ENCODE measurements at regions not wholly inside any gene's neighbourhood (a gene's known extent, or its start where the extent isn't known, plus 50 kb on each side); places are given as distances from the start of the nearest gene placed in this dataset.
"Not testable (repeated sequence)": the region's sequence is repeated elsewhere in the genome, so short reads cannot be mapped to it uniquely, and the experiment has no call there.

DNA sequence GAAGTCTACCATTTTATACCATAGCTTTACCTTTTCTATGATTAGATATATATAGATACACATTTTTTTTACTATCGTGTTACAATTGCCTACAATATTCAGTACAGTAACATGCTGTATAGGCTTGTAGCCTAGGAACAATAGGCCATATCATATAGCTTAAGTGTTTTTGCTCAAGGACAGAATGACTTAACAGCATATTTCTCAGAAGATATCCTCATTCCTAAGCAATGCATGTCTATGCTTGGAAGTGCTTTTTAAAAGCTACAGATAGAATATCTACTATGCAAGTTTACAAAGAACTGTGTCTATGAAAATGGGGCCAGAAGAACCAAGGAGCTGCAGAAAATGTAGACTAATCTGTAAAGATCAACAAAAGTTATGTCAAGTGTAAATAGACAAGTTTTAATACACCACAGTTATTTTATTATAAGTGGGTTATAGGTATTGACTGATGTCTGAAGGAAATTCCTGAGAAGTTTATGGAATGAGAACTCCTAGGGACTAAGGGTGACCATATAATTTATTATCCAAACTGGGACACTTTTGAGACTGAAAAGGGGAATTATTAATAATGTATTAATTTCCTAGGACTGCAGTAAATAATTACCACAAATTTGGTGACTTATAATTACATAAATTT is 138.7 kb upstream of the TGFBR2 start:
- DNase-seq (ENCODE audit: low read depth, low spot score): no peak

DNA sequence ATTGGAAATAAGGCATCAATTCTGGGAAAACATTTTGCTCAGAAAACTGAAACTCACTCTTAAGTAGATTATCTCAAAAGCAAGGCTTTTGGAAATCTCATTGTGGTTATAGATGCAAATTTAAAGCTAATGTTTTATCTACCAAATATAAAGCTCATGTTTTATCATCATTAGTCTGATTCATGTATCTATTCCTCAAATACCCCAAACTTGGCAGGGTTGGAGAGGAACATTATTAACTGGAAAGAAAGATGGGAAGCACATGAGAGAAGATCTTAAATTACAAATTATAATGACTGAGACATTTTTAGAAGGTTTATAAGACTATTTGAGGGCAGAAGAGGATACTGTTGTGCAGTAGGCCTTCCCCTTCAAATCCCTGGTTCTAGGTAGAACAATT is 137.3 kb upstream of the TGFBR2 start:
- DNase-seq (ENCODE audit: low read depth, low spot score): no peak

DNA sequence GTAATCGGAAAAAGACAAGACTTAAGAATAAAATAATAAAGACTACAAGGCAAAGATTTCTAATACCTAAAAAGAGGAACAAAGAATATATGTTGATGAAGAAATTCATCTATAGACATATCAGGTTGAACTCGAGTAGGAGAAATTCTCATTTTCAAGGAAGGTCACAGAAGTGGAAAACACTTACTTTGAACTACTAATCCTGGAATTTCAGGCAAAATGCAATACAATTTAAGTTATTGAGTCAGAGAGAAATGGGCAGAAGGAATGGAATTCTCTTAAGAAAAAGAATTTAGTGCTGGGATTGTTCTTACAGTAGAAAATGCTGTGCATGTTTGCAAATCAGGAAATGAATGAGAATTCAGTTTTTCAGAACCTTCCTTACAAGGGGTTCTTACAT is 135.9 kb upstream of the TGFBR2 start:
- DNase-seq (ENCODE audit: low read depth, low spot score): no peak

DNA sequence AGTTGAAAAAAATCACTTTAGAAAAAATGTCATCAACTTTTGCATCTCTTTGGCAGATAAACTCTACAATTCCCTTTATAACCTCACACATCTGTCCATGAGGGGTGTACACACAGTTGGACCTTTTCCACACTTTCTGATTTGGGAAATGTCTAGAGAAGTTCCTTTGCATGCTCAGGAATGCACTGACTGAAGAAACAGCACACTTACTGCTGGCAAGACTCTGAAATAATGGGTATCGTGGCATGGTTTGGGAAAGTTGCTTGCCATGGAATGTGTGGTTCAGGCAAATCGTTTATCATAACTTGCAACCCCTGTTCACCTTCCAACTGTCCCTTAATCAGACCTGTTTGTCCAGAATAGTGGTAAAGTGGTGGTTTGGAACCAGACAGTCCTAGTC is 135.3 kb upstream of the TGFBR2 start:
- no peak for DNase-seq (ENCODE audit: low read depth, low spot score)

DNA sequence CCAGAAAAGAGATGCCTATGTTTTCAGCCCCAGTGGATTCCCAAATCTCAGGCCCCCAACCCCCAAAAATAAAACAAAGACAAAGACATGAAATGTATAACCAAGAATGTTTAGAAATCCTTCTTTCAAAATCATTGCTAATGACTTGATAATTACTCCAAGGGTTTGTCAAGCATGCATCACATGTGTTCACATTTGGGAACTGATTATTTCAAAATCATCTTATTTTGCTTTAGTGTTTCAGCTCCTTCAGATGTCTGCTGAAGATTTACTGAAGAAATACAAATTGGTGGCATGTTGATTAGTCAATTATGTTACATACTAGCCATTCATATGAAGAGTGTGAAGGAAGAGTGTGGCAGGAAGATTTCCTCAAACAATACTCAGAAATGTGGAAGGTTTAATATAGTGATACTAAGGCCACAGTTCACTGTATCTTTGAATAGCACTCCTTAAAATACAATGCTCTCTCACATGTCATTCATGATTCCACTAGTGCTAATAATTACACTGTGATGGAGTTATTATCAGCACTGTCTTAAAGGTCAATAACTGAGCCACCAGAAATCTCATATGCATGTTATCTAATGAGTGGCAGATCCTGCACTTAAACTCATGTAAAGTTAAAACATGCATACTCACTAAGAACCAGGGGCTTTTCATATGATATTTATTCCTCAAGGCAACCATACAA is 134.5 kb upstream of the TGFBR2 start:
- no peak for DNase-seq (ENCODE audit: low read depth, low spot score)

DNA sequence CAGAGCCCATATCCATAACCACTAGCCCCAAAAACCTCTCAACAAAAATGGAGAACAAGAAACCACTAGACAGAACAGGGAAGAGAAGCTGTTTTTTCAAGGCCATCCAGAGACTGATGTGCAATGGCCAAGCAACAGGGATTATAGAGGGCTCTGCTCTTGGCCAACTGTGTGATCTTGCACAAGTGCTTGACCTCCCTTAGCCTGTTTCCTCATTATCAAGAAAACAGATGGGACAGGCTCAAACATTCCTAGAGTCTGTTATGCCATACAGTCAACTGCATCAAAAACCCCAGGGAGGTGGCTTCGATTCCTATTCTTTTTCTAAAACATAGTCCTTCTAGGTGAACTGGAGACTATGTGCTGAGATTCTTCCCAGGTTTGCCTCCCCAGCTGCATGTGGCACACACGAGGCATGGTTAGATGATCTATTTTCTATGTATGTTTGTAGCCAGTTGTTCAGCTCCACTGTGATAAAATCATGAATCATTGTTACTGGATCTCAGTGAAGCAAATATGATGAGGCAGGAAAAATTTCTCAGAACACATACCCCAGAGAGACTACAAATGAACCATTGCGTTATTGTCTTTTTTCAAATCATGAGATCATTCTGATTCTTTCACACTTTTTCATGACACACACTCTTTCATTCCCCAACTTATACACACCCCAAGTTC is 132.9 kb upstream of the TGFBR2 start:
- DNase-seq (ENCODE audit: low read depth, low spot score): no peak

DNA sequence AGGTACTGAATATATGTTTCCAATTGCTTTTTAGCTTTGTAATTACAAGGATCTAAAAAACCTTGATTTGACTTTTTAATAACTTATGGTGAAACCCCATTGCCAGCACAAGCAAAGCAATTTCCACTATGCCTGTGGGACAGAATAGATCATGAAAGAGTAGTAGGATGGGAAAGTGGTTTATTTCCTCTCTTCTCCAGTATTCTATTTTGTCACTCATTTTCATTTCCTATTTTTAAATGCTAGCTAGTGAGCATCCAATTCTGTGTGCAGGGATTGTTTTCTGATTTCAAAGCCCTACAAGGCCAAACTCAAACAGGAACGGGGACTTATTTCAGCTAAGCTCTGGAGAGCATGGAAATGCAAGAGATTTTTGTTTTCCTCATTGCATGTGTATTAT is 132.0 kb upstream of the TGFBR2 start:
- DNase-seq (ENCODE audit: low read depth, low spot score): no peak

DNA sequence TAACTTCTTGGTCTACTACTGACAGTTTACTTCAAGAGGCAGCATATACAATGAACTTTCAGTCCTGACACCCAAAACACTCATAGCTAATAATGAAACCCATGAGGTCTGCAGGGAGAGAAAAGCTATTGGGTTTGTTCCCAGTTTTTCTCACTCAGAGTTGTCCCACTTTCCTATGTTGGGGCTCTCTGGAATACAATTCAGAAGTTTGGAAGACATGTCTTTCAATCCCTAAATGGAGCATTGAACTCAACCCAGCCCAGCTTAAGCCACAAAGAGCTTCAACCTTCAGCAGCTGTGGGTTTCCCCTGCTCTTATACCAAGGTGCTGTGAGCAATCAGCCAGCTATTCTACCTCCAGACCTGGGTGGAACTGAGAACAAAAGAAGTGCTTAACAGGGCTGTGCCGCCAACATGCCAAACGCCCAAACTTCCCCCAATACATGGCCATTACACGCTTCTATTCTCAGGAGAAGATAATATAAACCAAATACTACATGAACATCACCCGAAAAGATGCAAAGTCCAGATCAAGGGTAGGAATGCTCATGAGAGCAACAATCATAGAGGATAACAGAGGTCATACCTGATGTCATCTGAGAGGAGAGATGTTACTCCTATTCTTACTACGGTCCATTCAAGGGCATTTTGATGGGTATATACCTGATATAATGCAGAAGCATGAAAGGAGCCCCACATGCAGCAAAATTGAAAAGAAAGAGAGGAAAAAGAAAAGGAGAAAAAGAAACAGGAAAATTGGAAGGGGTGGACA is 131.2 kb upstream of the TGFBR2 start:
- no peak for DNase-seq (ENCODE audit: low read depth, low spot score)

DNA sequence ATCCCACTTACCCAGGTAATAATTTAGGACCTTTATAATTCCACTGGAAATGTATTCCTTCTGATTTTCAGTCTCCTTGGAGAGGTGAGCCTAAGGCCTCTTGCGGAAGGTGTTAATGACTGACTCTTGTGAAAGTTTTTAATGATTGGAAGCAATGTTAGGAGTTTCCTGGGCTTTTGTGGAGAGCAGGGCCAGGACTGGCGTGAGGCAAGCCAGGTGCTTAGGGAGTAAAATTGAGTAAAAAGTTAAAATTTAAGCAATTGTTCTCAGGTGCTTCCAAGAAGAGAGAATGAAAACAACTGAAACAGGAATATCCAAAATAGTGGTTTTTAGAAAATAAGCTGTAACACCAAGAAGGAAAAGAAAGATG is 130.6 kb upstream of the TGFBR2 start:
- DNase-seq (ENCODE audit: low read depth, low spot score): no peak

DNA sequence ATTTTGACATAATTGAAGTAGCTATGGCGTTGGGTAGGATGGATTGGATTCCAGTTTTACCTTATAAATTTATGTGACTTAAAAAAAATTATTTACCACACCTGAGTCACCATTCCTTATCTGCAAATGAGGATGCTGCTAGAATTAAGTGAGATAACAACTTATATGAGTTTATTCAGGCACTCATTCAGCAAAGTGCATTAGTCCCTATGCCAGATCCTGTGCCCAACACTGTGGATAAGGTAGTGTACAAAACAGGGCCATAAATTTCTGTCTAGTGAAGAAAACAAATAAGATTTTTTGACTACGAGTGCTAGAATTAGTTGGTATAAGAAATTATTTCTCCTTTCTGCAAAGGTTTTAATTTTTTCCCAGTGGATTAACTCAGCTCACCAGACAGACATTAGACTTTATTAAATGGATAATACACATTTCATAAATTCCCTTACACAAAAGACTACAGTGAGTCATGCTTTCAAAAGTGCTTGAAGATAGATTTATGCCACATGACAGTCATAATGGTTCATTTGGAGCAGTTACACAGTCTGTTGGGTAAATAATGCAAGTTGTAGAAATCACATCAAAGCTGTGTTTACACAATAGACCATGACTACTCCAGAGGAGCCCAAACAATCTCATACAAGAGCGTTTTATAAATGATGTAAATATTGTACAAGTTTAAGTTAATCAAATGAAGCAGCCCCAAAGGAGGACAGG is 129.9 kb upstream of the TGFBR2 start:
- DNase-seq (ENCODE audit: low read depth, low spot score): no peak

DNA sequence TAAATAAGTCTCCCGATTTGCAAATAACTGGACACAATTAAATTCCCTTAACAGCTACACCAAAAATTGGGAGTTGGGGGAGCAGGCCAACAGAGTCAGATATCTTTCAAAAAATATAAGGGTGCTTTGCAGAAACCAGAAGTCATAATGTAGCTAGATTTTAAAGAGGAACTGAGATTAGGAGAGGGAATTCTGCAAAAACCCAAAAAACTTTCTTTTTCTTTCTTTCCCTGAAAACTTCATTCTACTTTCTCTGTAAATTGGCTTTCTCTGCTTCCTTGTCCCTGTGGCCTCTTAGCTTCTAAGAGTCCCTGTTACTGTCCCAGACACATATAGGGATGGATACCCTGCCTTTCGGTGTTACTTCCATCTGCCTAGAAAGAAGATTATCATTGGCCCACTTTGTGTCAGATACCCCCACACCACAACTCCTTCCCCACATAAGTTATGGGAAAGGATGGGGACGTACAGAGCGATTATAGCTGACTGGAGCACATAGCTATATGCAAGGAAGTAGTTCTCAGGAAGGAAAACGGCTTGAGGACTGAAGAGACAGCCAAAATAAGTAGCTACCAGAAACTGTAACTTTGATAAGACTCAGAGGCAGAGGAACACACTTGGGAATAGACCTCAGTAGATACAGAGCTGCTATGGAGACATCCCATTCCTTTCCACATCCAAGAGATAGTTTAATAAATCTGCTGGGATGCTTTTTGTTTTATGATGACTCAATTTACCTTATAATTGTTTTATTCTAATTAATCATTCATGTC is 129.1 kb upstream of the TGFBR2 start:
- no peak for DNase-seq (ENCODE audit: low read depth, low spot score)

DNA sequence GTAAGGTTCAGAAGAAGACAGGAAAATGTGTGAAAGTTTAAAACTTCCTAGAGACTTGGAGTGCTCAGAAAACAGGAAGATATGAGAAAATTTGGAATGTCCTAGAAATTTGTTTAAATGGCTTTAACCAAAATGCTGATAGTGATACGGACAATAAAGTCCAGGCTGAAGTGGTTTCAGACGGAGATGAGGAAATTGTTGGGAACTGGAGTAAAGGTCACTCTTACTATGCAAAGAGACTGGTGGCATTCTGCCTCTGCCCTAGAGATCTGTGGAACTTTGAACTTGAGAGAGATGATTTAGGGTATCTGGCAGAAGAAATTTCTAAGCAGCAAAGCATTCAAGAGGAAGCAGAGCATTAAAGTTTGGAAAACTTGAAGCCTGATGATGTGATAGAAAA is 126.7 kb upstream of the TGFBR2 start:
- not testable (repeated sequence) for DNase-seq (ENCODE audit: low read depth, low spot score)

DNA sequence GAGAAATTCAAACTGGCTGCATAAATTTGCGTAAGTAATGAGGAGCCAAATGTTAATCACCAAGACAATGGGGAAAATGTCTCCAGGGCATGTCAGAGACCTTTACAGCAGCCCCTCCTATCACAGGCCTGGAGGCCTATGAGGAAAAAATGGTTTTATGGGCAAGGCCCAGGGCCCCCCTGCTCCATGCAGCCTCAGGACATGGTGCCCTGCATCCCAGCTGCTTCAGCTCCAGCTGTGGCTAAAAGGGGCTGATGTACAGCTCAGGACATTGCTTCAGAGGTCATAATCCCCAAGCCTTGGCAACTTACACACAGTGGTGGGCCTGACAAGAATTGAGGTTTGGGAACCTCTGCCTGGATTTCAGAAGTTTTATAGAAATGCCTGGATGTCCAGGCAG is 126.2 kb upstream of the TGFBR2 start:
- not testable (repeated sequence) for DNase-seq (ENCODE audit: low read depth, low spot score)

DNA sequence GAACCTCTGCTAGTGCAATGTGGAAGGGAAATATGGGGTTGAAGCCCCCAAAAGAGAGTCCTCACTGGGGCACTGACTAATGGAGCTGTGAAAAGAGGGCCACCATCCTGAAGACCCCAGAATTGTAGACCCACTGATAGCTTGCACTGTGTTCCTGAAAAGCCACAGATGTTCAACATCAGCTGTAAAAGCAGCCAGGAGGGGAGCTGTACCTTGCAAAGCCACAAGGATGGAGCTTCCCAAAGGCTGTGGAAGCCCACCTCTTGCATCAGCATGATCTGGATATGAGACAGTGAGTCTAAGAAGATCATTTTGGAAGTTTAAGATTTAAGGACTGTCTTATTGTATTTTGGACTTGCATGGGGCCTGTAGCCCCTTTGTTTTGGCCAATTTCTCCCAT is 125.8 kb upstream of the TGFBR2 start:
- DNase-seq (ENCODE audit: low read depth, low spot score): no peak

DNA sequence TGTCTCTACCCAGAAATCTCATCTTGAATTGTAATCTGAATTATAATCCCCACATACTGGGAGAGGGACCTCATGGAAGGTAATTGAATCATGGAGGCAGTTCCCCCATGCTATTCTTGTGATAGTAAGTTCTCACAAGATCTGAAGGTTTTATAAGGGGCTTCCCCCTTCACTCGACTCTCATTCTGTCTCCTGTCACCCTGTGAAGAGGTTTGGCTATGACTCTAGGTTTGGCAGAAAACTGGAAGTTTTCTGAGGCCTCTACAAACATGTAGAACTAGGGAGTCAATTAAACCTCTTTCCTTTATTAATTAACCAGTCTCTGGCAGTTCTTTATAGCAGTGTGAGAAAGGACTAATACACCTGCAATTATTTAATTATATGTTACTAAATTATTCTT is 125.2 kb upstream of the TGFBR2 start:
- no peak for DNase-seq (ENCODE audit: low read depth, low spot score)

DNA sequence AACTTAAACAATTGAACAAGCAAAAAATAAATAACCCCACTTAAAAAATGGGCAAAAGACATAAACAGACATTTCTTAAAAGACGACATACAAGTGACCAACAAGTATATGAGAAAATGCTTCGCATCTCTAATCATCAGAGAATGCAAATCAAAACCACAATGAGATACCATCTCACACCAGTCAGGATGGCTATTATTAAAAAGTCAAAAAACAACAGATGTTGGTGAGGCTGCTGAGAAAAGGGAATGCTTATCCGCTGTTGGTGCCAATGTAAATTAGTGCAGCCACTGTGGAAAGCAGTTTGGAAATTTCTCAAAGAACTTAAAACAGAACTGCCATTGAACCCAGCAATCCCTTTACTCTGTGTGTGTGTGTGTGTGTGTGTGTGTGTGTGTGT is 122.2 kb upstream of the TGFBR2 start:
- not testable (repeated sequence) for DNase-seq (ENCODE audit: low read depth, low spot score)

DNA sequence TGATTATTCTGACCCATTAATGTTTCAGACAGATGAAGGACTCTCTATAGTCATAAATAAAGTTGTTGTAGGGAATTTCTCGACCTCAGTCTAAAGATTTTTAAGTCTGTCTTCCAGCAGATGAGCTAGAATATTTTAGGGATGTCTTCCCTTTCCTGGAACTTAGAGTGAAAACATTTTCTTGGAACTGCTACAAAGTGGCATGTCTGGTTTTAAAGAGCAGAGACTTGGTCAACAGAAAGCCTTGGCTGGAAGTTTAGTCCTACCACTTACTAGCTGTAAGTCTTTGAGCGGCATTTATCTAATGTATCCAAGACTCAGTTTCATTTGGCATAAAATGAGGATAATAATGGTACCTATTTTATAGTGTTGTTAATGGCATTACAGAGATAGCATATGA is 120.0 kb upstream of the TGFBR2 start:
- DNase-seq (ENCODE audit: low read depth, low spot score): no peak

DNA sequence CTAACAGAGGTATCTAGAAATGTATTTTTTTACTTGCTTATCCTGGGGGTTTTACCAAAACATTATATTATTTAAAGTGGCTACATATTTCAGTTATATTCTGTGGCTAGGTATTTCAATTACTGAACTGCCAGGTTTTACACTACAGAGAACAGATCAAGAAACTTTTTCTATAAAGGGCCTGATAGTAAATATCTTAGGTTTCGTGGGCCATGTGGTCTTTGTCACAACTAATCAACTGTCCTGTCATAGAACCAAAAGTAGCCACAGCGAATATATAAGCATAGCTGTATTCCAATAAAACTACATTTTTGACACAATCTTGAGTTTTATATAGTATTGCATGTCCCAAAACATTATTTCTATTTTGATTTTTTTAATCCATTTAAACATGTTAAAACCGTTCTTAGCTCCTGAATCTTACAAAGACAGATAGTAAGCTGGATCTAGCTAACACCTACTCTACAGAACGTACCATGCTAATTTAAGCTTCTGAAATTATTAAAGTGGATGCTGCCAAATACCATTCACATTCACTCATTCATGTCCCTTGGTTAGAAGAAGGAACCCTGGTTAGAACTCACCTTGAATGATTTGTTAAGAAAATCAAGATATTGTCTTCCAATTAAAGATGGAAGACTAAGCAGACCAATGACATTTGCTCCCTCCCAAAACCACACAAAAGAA is 118.2 kb upstream of the TGFBR2 start:
- no peak for DNase-seq (ENCODE audit: low read depth, low spot score)

DNA sequence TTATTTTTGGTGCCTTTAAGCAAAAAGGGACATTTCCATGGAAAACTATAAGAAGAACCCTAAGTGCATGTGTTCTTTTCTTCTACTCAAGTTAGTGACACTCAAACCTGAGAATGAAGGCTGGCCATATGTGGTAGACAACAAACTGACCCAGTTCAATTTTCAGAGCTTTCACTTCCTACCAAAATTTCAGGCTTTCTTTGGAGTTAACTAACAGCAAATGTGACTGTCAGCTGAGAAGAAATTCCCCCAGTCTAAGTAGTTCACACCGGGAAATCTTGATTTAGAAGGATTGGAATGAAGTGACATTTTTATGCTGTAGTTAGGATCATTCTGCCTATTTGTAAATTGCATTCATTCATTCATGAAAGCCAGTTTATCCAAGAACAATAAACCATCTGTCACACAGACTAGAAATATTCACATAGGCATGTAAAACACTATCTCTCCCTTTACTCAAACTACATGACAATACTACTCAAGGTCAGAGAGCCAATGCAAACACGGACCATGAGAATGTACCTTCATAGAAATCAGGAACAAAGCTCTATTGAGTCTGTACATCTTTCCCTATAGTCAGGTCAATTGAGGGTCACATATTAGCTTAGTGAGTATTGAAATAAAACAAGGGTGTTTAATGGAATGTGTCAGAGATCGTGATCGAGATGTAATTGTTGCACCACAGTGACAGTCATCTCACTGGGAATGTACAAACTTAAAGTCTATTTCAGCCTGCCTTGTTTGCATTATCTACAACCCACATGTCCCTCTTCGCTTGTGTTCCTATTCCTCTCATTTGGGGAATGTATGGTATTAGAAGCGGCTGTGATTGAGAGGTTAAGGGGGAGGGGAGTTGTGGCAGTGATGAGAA is 113.8 kb upstream of the TGFBR2 start:
- no peak for DNase-seq (ENCODE audit: low read depth, low spot score)
